Transverse colon (tissue), 4 donors: ENCODE measurements at regions not wholly inside any gene's neighbourhood (a gene's known extent, or its start where the extent isn't known, plus 50 kb on each side); places are given as distances from the start of the nearest gene placed in this dataset.

Experiments used
- DNase-seq: peaks from one replicate; pipeline ENCODE4 v3.0.0-alpha.2; 2019
- H3K27ac ChIP-seq, 4 donors: fragments of 200-600 bp; sonication (generic); 2 replicates each; pipeline ENCODE4 v1.5.1; 2016 to 2018; ENCODE audit warnings: inconsistent platforms in 4 of 4
- H3K27me3 ChIP-seq: fragments of 200-600 bp; sonication (generic); 2 replicates; pipeline ENCODE4 v1.5.1; 2017; ENCODE audit warnings: inconsistent platforms
- H3K36me3 ChIP-seq, 4 donors: fragments of 200-600 bp; sonication (generic); 2 replicates each; pipeline ENCODE4 v1.5.1; 2017 to 2019; ENCODE audit warnings: inconsistent platforms in 4 of 4
- H3K4me1 ChIP-seq, 4 donors: fragments of 200-600 bp; sonication (generic); 2 replicates each; pipeline ENCODE4 v1.5.1; 2017 to 2020; ENCODE audit warnings: inconsistent platforms in 4 of 4
- H3K4me3 ChIP-seq, 4 donors: fragments of 200-600 bp; sonication (generic); 1 replicate in 1 of 4; 2 replicates in 3 of 4; pipeline versions ENCODE4 v1.5.1 to v1.6.1; 2017 to 2019; ENCODE audit warnings: inconsistent platforms in 4 of 4
- H3K9me3 ChIP-seq, 2 donors: fragments of 200-600 bp; sonication (generic); 2 replicates each; pipeline ENCODE4 v1.5.1; 2017 to 2019; ENCODE audit warnings: inconsistent platforms in 2 of 2
- CTCF ChIP-seq, 5 experiments: fragments of 200-600 bp in 3 of 5; fragments of 450-650 bp in 2 of 5; sonication (generic) in 3 of 5; IDR thresholded peaks; 1 replicate in 2 of 5; 2 replicates in 3 of 5; pipeline ENCODE4 v1.5.1; 2016 to 2017; ENCODE audit warnings: antibody characterized with exemption in 5 of 5, inconsistent platforms in 3 of 5, mild to moderate bottlenecking in 2 of 5, moderate library complexity in 1 of 5
- EP300 ChIP-seq: sonication (generic); formaldehyde crosslinking; IDR thresholded peaks from one replicate; pipeline ENCODE4 v1.6.1; 2017; ENCODE audit warnings: antibody characterized with exemption, low read depth
- POLR2A ChIP-seq: fragments of 450-650 bp; IDR thresholded peaks from one replicate; pipeline ENCODE4 v1.6.1; 2016; ENCODE audit warnings: antibody characterized with exemption, mild to moderate bottlenecking, moderate library complexity
- POLR2AphosphoS5 ChIP-seq, 3 donors: sonication (generic); formaldehyde crosslinking; IDR thresholded peaks; one replicate each; pipeline ENCODE4 v1.6.1; 2016; ENCODE audit warnings: antibody characterized with exemption in 3 of 3
- whole genome bisulfite sequencing, 2 donors: methylation state at CpG; one replicate each; pipeline ENCODE4 v1.1.5; 2018; ENCODE audit warnings: low coverage in 1 of 2; 5-methylcytosine and 5-hydroxymethylcytosine counted together
- in situ Hi-C, 4 donors: fragments of 200-750 bp; cut with MboI; loops; one replicate each; pipeline versions ENCODE4 v1.15.0 to v1.15.1; 2017; ENCODE audit warnings: low sequenced_read_pairs in 3 of 4, low pct_ligation_motif_present in 1 of 4, low pct_unique_long_range_greater_than_20kb in 1 of 4
- intact Hi-C: fragments of 100-400 bp; cut with DNase I; formaldehyde crosslinking; loops from one replicate; pipeline ENCODE4 v1.15.1; 2023; ENCODE audit warnings: low total_unique reads

DNA sequence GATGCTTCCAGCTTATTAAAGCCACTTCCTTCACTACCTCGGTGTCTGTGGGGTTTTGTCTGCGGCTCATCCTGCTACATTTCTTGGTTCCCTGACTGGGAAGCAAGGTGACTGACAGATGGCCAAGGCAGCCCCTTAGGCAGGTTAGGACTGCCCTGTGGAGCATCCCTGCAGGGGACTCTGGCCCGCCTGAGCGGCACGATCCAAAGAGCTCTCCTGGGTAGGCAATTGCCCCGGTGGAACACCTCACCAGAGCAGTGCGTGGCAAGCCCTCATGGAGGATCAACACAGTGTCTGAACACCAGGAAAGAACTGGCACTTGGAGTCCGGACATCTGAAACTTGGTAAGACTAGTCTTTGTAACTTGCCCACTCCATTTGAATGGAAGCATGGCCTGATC lies 1143.4 kb downstream of the ARAP2 start:
- Histone ChIP-seq H3K4me1 (no peaks in the 10 kb centered on the region), H3K9me3 (peaks cover 0 to 3% of the 10 kb centered on the region in 2 donors), H3K36me3 (no peaks in the 10 kb centered on the region), H3K27ac (no peak overlapping the region), H3K27me3 (no peaks in the 10 kb centered on the region), H3K4me3 (no peak overlapping the region)
- in situ Hi-C loops: no loop called here
- intact Hi-C loops: no loop called here
- DNase-seq: no peak
- 91% methylated on average over 8 of the region's 8 CpGs; no CpG with 5 or more reads in 1 of the 2 donors for WGBS, 2 donors
- TF ChIP-seq POLR2AphosphoS5 (IDR thresholded peaks at IDR 0.05) (no peak), POLR2A (no peak), EP300 (no peak), CTCF (IDR thresholded peaks at IDR 0.05) (no peak)

GRCh38 chr4:35102066-35102465 lies 1142.2 kb downstream of the ARAP2 start:
- Histone ChIP-seq H3K36me3 (no peaks in the 10 kb centered on the region), H3K4me3 (no peak overlapping the region), H3K4me1 (no peaks in the 10 kb centered on the region), H3K27me3 (no peaks in the 10 kb centered on the region), H3K27ac (no peak overlapping the region), H3K9me3 (no peaks in the 10 kb centered on the region)
- in situ Hi-C loops: no loop called here
- DNase-seq: no peak
- 88% methylated on average over 8 of the region's 8 CpGs; no CpG with 5 or more reads in 1 of the 2 donors for WGBS, 2 donors
- no peak for TF ChIP-seq POLR2A
- intact Hi-C loops: no loop called here

DNA sequence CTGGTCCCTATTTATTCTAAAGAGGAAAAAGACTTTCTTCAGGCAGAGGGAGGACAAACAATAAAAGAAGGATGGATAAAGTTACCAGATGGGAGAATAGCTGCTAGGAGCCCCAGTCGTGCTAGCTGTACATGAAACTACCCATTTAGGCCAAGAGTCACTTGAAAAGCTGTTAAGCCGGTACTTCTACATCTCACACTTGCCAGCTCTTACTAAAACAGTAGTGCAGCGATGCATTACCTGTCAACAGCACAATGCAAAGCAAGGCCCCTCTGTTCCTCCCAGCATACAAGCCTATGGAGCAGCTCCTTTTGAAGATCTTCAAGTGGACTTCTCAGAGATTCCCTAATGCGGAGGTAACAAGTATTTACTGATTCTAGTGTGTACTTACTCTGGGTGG lies 1138.8 kb downstream of the ARAP2 start:
- intact Hi-C loops: no loop called here
- TF ChIP-seq CTCF (IDR thresholded peaks at IDR 0.05) (no peak), EP300 (no peak), POLR2AphosphoS5 (IDR thresholded peaks at IDR 0.05) (no peak), POLR2A (no peak)
- no peaks in the 10 kb centered on the region for H3K36me3 ChIP-seq
- DNase-seq: no peak
- H3K4me3 ChIP-seq: no peak overlapping the region
- no peak overlapping the region for H3K27ac ChIP-seq
- no peaks in the 10 kb centered on the region for H3K9me3 ChIP-seq
- in situ Hi-C loops: no loop called here
- no peaks in the 10 kb centered on the region for H3K27me3 ChIP-seq
- no peaks in the 10 kb centered on the region for H3K4me1 ChIP-seq
- WGBS, 2 donors: 80 to 85% methylated on average over 1 to 4 of the region's 4 CpGs

- no peak for TF ChIP-seq POLR2A
- TF ChIP-seq CTCF (IDR thresholded peaks at IDR 0.05): no peak
- no peak for TF ChIP-seq POLR2AphosphoS5 (IDR thresholded peaks at IDR 0.05)
- TF ChIP-seq EP300: no peak
- Histone ChIP-seq H3K27ac (no peak overlapping the region), H3K36me3 (no peaks in the 10 kb centered on the region), H3K27me3 (no peaks in the 10 kb centered on the region), H3K4me3 (no peak overlapping the region), H3K9me3 (no peaks in the 10 kb centered on the region), H3K4me1 (no peaks in the 10 kb centered on the region)
- 86 to 89% methylated on average over 6 to 13 of the region's 13 CpGs for WGBS, 2 donors
- intact Hi-C loops (no loop called here), in situ Hi-C loops (no loop called here)
- no peak for DNase-seq
Observed at GRCh38 chr4:35106091-35106734, 1138.1 kb downstream of the ARAP2 start.

DNA sequence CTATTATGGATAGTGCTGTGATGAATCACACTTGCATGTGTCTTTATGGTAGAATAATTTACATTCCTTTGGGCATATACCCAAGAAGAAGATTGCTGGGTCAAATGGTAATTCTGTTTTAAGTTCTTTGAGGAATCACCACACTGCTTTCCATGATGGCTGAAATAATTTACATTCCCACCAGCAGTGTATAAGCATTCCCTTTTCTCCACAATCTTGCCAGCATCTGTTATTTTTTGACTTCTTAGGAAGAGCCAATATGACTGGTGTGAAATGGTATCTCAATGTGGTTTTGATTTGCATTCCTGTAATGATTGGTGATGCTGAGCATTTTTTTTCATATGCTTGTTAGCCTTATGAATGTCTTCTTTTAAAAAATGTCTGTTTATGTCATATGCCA lies 1120.2 kb downstream of the ARAP2 start:
- no peaks in the 10 kb centered on the region for H3K4me1 ChIP-seq
- TF ChIP-seq POLR2AphosphoS5 (IDR thresholded peaks at IDR 0.05) (no peak), CTCF (IDR thresholded peaks at IDR 0.05) (no peak), EP300 (no peak), POLR2A (no peak)
- in situ Hi-C loops (no loop called here), intact Hi-C loops (no loop called here)
- no peaks in the 10 kb centered on the region for H3K9me3 ChIP-seq
- H3K27ac ChIP-seq: no peak overlapping the region
- no peaks in the 10 kb centered on the region for H3K27me3 ChIP-seq
- H3K36me3 ChIP-seq: no peaks in the 10 kb centered on the region
- H3K4me3 ChIP-seq: no peak overlapping the region
- DNase-seq: no peak
